Osteocyte (in vitro differentiated cells): ENCODE measurements at regions not wholly inside any gene's neighbourhood (a gene's known extent, or its start where the extent isn't known, plus 50 kb on each side); places are given as distances from the start of the nearest gene placed in this dataset.

Experiments
- DNase-seq: peaks from one replicate; pipeline ENCODE4 v3.0.0; 2021; ENCODE audit warnings: mixed read lengths; ENCODE audit not compliant: unreplicated experiment; ENCODE audit errors: extremely low spot score
- H3K27ac Mint-ChIP-seq: one replicate; pipeline ENCODE4 v1.8.0; 2021; ENCODE audit warnings: mild to moderate bottlenecking, mixed read lengths; ENCODE audit not compliant: unreplicated experiment
- H3K27me3 Mint-ChIP-seq: one replicate; pipeline ENCODE4 v1.8.0; 2021; ENCODE audit warnings: mixed read lengths; ENCODE audit not compliant: unreplicated experiment
- H3K36me3 Mint-ChIP-seq: one replicate; pipeline ENCODE4 v1.8.0; 2021; ENCODE audit warnings: mixed read lengths; ENCODE audit not compliant: unreplicated experiment
- H3K4me1 Mint-ChIP-seq: one replicate; pipeline ENCODE4 v1.8.0; 2021; ENCODE audit warnings: mixed read lengths; ENCODE audit not compliant: unreplicated experiment
- H3K4me3 Mint-ChIP-seq: one replicate; pipeline ENCODE4 v1.8.0; 2021; ENCODE audit warnings: mild to moderate bottlenecking, moderate library complexity, mixed read lengths; ENCODE audit not compliant: unreplicated experiment
- H3K9me3 Mint-ChIP-seq: one replicate; pipeline ENCODE4 v1.8.0; 2021; ENCODE audit warnings: mixed read lengths; ENCODE audit not compliant: unreplicated experiment
- CTCF ChIP-seq: fragments of 200-600 bp; sonication (generic); IDR thresholded peaks from 2 replicates; pipeline ENCODE4 v1.5.0; 2021; ENCODE audit warnings: antibody characterized with exemption, mild to moderate bottlenecking, moderate library complexity

GRCh38 chr4:97110506-97110905 lies 1032.8 kb downstream of the STPG2 start:
- DNase-seq = no peak
- Mint-ChIP-seq H3K27me3 (no peaks in the 10 kb centered on the region), H3K9me3 (peaks cover 9% of the 10 kb centered on the region), H3K4me3 (no peak overlapping the region), H3K27ac (no peak overlapping the region), H3K4me1 (no peaks in the 10 kb centered on the region), H3K36me3 (no peaks in the 10 kb centered on the region)
- no peak for TF ChIP-seq CTCF

- Mint-ChIP-seq H3K27me3 (no peaks in the 10 kb centered on the region), H3K9me3 (peaks cover 16% of the 10 kb centered on the region), H3K36me3 (no peaks in the 10 kb centered on the region), H3K4me1 (no peaks in the 10 kb centered on the region), H3K27ac (no peak overlapping the region), H3K4me3 (no peak overlapping the region)
- no peak for DNase-seq
- no peak for TF ChIP-seq CTCF
These were observed 1026.8 kb downstream of the STPG2 start for GRCh38 chr4:97116511-97116910.

- no peak for DNase-seq
- H3K27me3 Mint-ChIP-seq = no peaks in the 10 kb centered on the region
- no peak overlapping the region for H3K27ac Mint-ChIP-seq
- no peaks in the 10 kb centered on the region for H3K4me1 Mint-ChIP-seq
- H3K9me3 Mint-ChIP-seq = peaks cover 28% of the 10 kb centered on the region
- TF ChIP-seq CTCF = no peak
- H3K36me3 Mint-ChIP-seq = no peaks in the 10 kb centered on the region
- no peak overlapping the region for H3K4me3 Mint-ChIP-seq
These were observed 1021.8 kb downstream of the STPG2 start for GRCh38 chr4:97121493-97121892.

GRCh38 chr4:97123573-97123972 lies 1019.7 kb downstream of the STPG2 start:
- no peak for TF ChIP-seq CTCF
- peaks cover 30% of the 10 kb centered on the region for H3K9me3 Mint-ChIP-seq
- no peaks in the 10 kb centered on the region for H3K36me3 Mint-ChIP-seq
- DNase-seq = no peak
- no peak overlapping the region for H3K4me3 Mint-ChIP-seq
- no peak overlapping the region for H3K27ac Mint-ChIP-seq
- no peaks in the 10 kb centered on the region for H3K4me1 Mint-ChIP-seq
- H3K27me3 Mint-ChIP-seq = no peaks in the 10 kb centered on the region

- no peaks in the 10 kb centered on the region for H3K4me1 Mint-ChIP-seq
- peaks cover 10% of the 10 kb centered on the region for H3K9me3 Mint-ChIP-seq
- no peaks in the 10 kb centered on the region for H3K27me3 Mint-ChIP-seq
- no peak overlapping the region for H3K4me3 Mint-ChIP-seq
- H3K36me3 Mint-ChIP-seq = no peaks in the 10 kb centered on the region
- H3K27ac Mint-ChIP-seq = no peak overlapping the region
- no peak for DNase-seq
- TF ChIP-seq CTCF = no peak
These were observed 1010.8 kb downstream of the STPG2 start for GRCh38 chr4:97132435-97132834.
